Upper lobe of right lung (tissue), 1 donor: ENCODE measurements at regions not wholly inside any gene's neighbourhood (a gene's known extent, or its start where the extent isn't known, plus 50 kb on each side); places are given as distances from the start of the nearest gene placed in this dataset.
"Not testable (repeated sequence)": the region's sequence is repeated elsewhere in the genome, so short reads cannot be mapped to it uniquely, and the experiment has no call there.

ENCODE experiments used
- ATAC-seq: fragments of 200-7000 bp; cut with Tn5 transposase; one replicate; pipeline ENCODE4 v1.9.1; 2020; ENCODE audit warnings: mild to moderate bottlenecking, moderate library complexity
- DNase-seq: peaks from one replicate; pipeline ENCODE4 v3.0.0-alpha.2; 2020
- H3K27ac ChIP-seq: fragments of 200-600 bp; one replicate; pipeline ENCODE4 v1.8.0; 2022
- H3K27me3 ChIP-seq: fragments of 200-600 bp; one replicate; pipeline ENCODE4 v1.8.0; 2022; ENCODE audit warnings: mild to moderate bottlenecking
- H3K36me3 ChIP-seq: fragments of 200-600 bp; one replicate; pipeline ENCODE4 v1.8.0; 2022
- H3K4me1 ChIP-seq: fragments of 200-600 bp; one replicate; pipeline ENCODE4 v1.8.0; 2022
- H3K4me3 ChIP-seq: fragments of 200-600 bp; one replicate; pipeline ENCODE4 v1.8.0; 2022; ENCODE audit warnings: mild to moderate bottlenecking
- H3K9me3 ChIP-seq: fragments of 200-600 bp; one replicate; pipeline ENCODE4 v1.8.0; 2022
- intact Hi-C: fragments of 100-400 bp; cut with DNase I; formaldehyde crosslinking; loops from one replicate; pipeline ENCODE4 v1.11.0; 2022
- TF ChIP-seq, protein P1 (sequence below): fragments of 200-600 bp; IDR thresholded peaks from one replicate; pipeline ENCODE4 v1.8.0; 2022; ENCODE audit warnings: antibody characterized with exemption
- donor health status: DM: no; HTN: yes; CAD: no; lungs with severe emphysema.

DNA sequence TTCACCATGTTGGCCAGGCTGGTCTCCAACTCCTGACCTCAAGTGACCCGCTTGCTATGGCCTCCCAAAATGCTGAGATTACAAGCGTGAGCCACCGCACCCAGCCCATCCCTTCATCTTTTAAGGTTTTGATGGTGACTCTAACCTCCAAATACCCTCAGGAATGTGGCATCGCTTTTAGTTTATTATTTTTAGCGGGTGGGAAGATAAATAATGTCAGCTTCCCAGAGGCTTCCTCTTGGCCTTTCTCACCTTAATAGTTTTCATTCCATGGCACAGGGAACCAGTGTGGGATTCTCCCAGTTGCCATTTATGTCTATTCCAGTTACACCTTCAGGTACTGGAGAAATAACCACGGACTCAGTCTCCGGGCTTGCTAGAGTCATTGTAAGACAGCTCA lies 92.1 kb upstream of the LRRN2 start:
- Histone ChIP-seq H3K9me3 (no peaks in the 10 kb centered on the region), H3K4me3 (no peak overlapping the region), H3K27ac (no peak overlapping the region), H3K27me3 (peaks cover 12% of the 10 kb centered on the region), H3K4me1 (no peaks in the 10 kb centered on the region), H3K36me3 (no peaks in the 10 kb centered on the region)
- TF ChIP-seq, protein P1, sequence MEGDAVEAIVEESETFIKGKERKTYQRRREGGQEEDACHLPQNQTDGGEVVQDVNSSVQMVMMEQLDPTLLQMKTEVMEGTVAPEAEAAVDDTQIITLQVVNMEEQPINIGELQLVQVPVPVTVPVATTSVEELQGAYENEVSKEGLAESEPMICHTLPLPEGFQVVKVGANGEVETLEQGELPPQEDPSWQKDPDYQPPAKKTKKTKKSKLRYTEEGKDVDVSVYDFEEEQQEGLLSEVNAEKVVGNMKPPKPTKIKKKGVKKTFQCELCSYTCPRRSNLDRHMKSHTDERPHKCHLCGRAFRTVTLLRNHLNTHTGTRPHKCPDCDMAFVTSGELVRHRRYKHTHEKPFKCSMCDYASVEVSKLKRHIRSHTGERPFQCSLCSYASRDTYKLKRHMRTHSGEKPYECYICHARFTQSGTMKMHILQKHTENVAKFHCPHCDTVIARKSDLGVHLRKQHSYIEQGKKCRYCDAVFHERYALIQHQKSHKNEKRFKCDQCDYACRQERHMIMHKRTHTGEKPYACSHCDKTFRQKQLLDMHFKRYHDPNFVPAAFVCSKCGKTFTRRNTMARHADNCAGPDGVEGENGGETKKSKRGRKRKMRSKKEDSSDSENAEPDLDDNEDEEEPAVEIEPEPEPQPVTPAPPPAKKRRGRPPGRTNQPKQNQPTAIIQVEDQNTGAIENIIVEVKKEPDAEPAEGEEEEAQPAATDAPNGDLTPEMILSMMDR = no peak
- intact Hi-C loops = no loop called here
- DNase-seq = no peak
- no peak for ATAC-seq

- ATAC-seq = no peak
- TF ChIP-seq, protein P1 = no peak
- H3K4me1 ChIP-seq = no peaks in the 10 kb centered on the region
- no peak overlapping the region for H3K4me3 ChIP-seq
- H3K36me3 ChIP-seq = no peaks in the 10 kb centered on the region
- H3K27ac ChIP-seq = no peak overlapping the region
- H3K27me3 ChIP-seq = no peaks in the 10 kb centered on the region
- DNase-seq = no peak
- intact Hi-C loops = no loop called here
- H3K9me3 ChIP-seq = no peaks in the 10 kb centered on the region
Measured at GRCh38 chr1:204780630-204781029, 90.0 kb upstream of the NFASC start.

GRCh38 chr1:204782118-204782700 lies 88.5 kb upstream of the NFASC start:
- intact Hi-C loops = no loop called here
- TF ChIP-seq, protein P1 = no peak
- no peaks in the 10 kb centered on the region for H3K9me3 ChIP-seq
- no peak for ATAC-seq
- DNase-seq = no peak
- no peaks in the 10 kb centered on the region for H3K36me3 ChIP-seq
- H3K4me3 ChIP-seq = no peak overlapping the region
- H3K4me1 ChIP-seq = no peaks in the 10 kb centered on the region
- H3K27me3 ChIP-seq = no peaks in the 10 kb centered on the region
- H3K27ac ChIP-seq = no peak overlapping the region

GRCh38 chr1:204785023-204785422 lies 85.6 kb upstream of the NFASC start:
- H3K27me3 ChIP-seq, H3K9me3 ChIP-seq, H3K4me1 ChIP-seq, DNase-seq, H3K36me3 ChIP-seq, intact Hi-C loops, ATAC-seq, H3K27ac ChIP-seq, H3K4me3 ChIP-seq: not testable (repeated sequence)

DNA sequence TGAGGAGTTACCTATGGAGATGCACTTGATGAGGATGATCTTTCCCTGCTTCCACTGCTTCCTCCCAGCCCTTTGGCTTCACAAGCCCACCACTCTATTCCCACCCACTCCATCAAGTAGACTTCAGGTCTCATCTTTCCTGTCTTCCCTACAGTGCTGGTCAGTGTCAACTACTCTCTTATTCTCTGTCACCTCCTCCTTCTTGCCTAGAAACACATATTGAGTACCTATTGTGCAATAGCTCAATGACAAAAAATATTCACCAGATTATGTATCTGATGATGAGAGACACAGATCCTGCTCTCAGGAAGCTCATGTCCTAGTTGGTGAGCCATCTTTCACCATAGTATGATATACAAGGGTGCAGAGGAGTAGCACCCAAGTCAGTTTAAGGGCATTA lies 82.2 kb upstream of the NFASC start:
- no peak for ATAC-seq
- no peaks in the 10 kb centered on the region for H3K4me1 ChIP-seq
- no peaks in the 10 kb centered on the region for H3K9me3 ChIP-seq
- H3K27ac ChIP-seq = no peak overlapping the region
- H3K27me3 ChIP-seq = peaks cover 3% of the 10 kb centered on the region
- no peaks in the 10 kb centered on the region for H3K36me3 ChIP-seq
- H3K4me3 ChIP-seq = no peak overlapping the region
- TF ChIP-seq, protein P1 = no peak
- DNase-seq = no peak
- intact Hi-C loops = no loop called here

DNA sequence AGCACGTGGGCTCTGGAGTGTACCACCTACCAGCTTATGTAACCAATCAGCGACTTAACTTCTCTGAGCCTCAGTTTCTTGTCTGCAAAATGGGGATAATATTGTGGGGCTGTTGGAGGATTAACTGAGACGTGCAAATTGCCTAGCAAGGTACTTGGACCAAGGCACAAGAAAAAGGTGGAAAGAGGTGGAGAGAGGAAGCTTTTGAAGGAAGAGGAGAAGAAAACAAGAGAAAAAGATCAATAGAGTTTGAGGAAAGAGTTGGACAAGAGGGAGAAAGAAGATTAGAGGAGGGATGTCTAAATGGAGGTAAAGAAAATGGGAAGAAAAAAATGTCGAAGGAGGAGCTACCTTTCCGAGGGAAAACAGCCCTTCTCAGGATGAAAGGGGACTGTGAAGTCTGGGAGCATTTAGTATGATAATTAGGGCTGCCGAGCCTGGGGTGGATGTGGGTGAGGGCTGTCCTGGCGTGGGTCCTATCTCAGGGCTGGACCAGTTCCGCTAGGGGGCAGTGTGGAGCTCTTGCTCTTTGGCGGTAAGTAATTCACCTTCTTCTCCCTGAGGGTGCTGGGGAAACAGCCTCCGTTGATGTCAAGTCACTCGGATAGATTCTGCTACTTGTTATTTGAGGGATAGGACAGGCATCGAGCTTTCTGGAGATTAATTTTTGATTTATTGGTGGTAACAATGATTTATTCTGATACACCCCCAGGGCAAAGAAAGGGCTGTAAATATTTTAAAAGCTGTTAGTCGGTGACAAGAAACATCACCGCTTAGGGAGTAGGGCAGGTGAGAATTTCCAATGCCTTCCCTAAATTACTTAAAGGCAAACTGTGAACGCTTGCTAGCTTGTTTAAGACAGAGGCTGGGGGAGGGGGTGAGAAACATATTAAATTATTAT lies 79.0 kb upstream of the NFASC start:
- Histone ChIP-seq H3K4me3 (no peak overlapping the region), H3K27ac (no peak overlapping the region), H3K27me3 (peaks cover 3% of the 10 kb centered on the region), H3K9me3 (no peaks in the 10 kb centered on the region), H3K4me1 (no peaks in the 10 kb centered on the region), H3K36me3 (no peaks in the 10 kb centered on the region)
- ATAC-seq (peak; percentile 91), DNase-seq (peak; percentile 82)
- intact Hi-C loops = no loop called here
- TF ChIP-seq, protein P1 = peak; percentile 85
